HEK293 (cell line): ENCODE measurements at regions not wholly inside any gene's neighbourhood (a gene's known extent, or its start where the extent isn't known, plus 50 kb on each side); places are given as distances from the start of the nearest gene placed in this dataset.

Source experiments
- BCL11A ChIP-seq: fragments of 450-650 bp; formaldehyde crosslinking; IDR thresholded peaks from 2 replicates; pipeline ENCODE4 v1.5.1; 2016; ENCODE audit warnings: low read depth, missing biosample characterization, missing genetic modification characterization
- CTCF ChIP-seq: fragments of 450-650 bp; formaldehyde crosslinking; IDR thresholded peaks from 2 replicates; pipeline ENCODE4 v1.5.1; 2016; ENCODE audit warnings: missing biosample characterization, missing genetic modification characterization
- GLIS2 ChIP-seq: fragments of 450-650 bp; formaldehyde crosslinking; IDR thresholded peaks from 2 replicates; pipeline ENCODE4 v1.5.1; 2016; ENCODE audit warnings: missing biosample characterization, missing genetic modification characterization
- KLF1 ChIP-seq: fragments of 450-650 bp; formaldehyde crosslinking; IDR thresholded peaks from 2 replicates; pipeline ENCODE4 v1.5.1; 2016; ENCODE audit warnings: missing biosample characterization, missing genetic modification characterization
- MYNN ChIP-seq: fragments of 450-650 bp; formaldehyde crosslinking; IDR thresholded peaks from 2 replicates; pipeline ENCODE4 v1.5.1; 2016; ENCODE audit warnings: missing biosample characterization, missing genetic modification characterization, borderline replicate concordance
- REPIN1 ChIP-seq: fragments of 450-650 bp; formaldehyde crosslinking; IDR thresholded peaks from 2 replicates; pipeline ENCODE4 v1.5.1; 2017; ENCODE audit warnings: missing biosample characterization, missing genetic modification characterization, low read depth
- ZNF214 ChIP-seq: fragments of 450-650 bp; formaldehyde crosslinking; IDR thresholded peaks from 2 replicates; pipeline ENCODE4 v1.5.1; 2017; ENCODE audit warnings: missing biosample characterization, mild to moderate bottlenecking, missing genetic modification characterization, borderline replicate concordance
- ZNF513 ChIP-seq: fragments of 450-650 bp; IDR thresholded peaks from 2 replicates; pipeline ENCODE4 v1.5.1; 2018; ENCODE audit warnings: missing biosample characterization, missing genetic modification characterization
- TF ChIP-seq, protein P1 (sequence below): fragments of 450-650 bp; IDR thresholded peaks from 2 replicates; pipeline ENCODE4 v1.5.1; 2018; ENCODE audit warnings: missing biosample characterization, mild to moderate bottlenecking, missing genetic modification characterization
- TF ChIP-seq, protein P2 (sequence below): fragments of 450-650 bp; formaldehyde crosslinking; optimal IDR thresholded peaks from 2 replicates; pipeline ENCODE3; 2016; ENCODE audit warnings: missing biosample characterization, mild to moderate bottlenecking, missing genetic modification characterization

- TF ChIP-seq REPIN1 (tag by site-specific recombination) (no peak), CTCF (tag by site-specific recombination) (no peak), MYNN (tag by site-specific recombination) (no peak), ZNF513 (tag by site-specific recombination) (no peak), BCL11A (tag by site-specific recombination) (no peak), ZNF214 (tag by site-specific recombination) (no peak), GLIS2 (tag by site-specific recombination) (no peak), KLF1 (tag by site-specific recombination) (no peak)
- TF ChIP-seq, protein P1, sequence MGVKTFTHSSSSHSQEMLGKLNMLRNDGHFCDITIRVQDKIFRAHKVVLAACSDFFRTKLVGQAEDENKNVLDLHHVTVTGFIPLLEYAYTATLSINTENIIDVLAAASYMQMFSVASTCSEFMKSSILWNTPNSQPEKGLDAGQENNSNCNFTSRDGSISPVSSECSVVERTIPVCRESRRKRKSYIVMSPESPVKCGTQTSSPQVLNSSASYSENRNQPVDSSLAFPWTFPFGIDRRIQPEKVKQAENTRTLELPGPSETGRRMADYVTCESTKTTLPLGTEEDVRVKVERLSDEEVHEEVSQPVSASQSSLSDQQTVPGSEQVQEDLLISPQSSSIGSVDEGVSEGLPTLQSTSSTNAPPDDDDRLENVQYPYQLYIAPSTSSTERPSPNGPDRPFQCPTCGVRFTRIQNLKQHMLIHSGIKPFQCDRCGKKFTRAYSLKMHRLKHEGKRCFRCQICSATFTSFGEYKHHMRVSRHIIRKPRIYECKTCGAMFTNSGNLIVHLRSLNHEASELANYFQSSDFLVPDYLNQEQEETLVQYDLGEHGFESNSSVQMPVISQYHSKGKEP (tag by site-specific recombination), result no peak
- TF ChIP-seq, protein P2, sequence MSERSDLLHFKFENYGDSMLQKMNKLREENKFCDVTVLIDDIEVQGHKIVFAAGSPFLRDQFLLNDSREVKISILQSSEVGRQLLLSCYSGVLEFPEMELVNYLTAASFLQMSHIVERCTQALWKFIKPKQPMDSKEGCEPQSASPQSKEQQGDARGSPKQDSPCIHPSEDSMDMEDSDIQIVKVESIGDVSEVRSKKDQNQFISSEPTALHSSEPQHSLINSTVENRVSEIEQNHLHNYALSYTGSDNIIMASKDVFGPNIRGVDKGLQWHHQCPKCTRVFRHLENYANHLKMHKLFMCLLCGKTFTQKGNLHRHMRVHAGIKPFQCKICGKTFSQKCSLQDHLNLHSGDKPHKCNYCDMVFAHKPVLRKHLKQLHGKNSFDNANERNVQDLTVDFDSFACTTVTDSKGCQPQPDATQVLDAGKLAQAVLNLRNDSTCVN (tag by site-specific recombination), result no peak
Observed at GRCh38 chr2:61689568-61689967, 151.4 kb upstream of the XPO1 start.
